ENCODE measurements at regions not wholly inside any gene's neighbourhood (a gene's known extent, or its start where the extent isn't known, plus 50 kb on each side); places are given as distances from the start of the nearest gene placed in this dataset.

DNA sequence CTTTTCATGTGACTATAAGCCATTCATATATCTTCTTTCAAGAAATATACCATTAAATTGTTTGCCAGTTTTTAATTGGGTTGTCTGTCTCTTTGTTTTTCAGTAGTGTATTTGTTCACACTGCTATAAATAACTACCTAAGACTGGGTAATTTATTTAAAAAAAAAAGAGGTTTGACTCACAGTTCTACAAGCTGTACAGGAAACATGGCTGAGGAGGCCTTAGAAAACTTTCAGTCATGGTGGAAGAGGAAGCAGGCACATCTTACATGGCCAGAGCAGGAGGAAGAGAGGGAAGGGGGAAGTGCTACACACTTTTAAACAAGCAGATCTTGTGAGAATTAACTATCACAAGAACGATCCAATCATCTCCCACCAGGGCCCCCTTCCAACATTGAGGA is 255.3 kb downstream of the EPM2A start:
- TF ChIP-seq, protein P1, sequence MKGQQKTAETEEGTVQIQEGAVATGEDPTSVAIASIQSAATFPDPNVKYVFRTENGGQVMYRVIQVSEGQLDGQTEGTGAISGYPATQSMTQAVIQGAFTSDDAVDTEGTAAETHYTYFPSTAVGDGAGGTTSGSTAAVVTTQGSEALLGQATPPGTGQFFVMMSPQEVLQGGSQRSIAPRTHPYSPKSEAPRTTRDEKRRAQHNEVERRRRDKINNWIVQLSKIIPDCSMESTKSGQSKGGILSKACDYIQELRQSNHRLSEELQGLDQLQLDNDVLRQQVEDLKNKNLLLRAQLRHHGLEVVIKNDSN (IDR thresholded peaks at IDR 0.05): no peak
- TF ChIP-seq TAF1 (IDR thresholded peaks at IDR 0.05; ENCODE audit: low read depth): no peak
- TF ChIP-seq YY1 (IDR thresholded peaks at IDR 0.05; ENCODE audit: low read depth): no peak
- no peak for TF ChIP-seq EP300 (IDR thresholded peaks at IDR 0.05; ENCODE audit: borderline replicate concordance)

DNA sequence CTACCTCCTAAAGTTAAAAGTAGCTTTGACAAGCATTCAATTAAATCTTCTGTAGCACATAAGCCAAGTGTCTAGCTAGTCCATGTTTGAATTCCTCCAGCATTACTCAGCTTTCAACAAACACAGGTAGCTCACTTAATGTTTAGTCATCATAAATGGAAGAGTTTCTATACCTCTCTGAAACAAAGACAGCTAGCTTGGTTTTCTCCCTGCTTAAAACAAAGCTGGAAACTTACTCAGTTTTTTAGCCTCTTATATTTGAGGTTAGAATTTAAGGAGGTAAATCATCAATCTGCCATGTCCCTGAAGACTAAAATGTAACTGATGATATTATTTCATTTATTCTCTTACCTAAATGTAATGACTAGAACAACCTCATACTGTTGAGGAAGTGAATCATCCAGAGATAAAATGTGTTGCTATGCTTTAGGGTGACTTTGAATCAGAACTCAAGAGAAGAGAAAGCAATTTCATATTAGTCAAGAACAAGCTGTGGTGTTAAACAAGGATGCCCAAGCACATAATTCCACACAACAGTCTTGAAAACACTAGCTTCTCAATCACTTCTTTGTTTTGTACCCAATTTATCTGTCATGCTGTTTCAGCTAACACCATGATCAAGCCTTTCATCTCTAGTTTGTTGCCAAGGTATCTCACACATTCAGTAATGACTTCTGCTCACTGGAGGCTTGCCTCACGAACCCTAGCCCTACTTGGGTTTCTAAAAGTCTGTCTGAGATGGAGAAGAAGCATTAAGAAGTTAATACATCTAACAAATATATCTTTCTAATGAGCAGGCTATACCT is 251.9 kb downstream of the EPM2A start:
- TF ChIP-seq TEAD4 (IDR thresholded peaks at IDR 0.05): peak; percentile 39; the same call in 1 of the 2 replicates
- TF ChIP-seq EP300 (IDR thresholded peaks at IDR 0.05; ENCODE audit: borderline replicate concordance): no peak

DNA sequence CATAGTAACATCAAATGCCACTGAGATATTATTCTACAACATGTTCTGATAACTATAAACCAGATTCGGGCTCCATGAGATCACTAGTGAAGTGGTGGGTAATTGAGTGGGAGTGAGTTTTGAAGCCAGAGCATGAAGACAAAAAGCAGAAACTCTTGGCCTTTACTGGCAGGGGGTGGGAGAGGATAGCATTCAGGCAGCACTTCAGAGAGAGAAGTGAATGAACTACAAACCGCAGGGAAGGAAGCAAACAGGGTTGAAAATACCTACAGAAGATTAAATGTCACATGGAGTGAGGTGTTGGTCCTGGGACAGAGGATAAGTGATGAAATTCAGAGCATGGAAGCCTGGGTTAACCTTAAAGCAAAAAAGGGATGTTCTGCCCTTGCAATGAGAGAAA is 250.0 kb downstream of the EPM2A start:
- no peak for TF ChIP-seq CEBPB (IDR thresholded peaks at IDR 0.05)
- no peak for TF ChIP-seq EP300 (IDR thresholded peaks at IDR 0.05; ENCODE audit: borderline replicate concordance)
- no peak for TF ChIP-seq RAD21 (IDR thresholded peaks at IDR 0.05; ENCODE audit: low read depth)
- TF ChIP-seq ZBTB7A (IDR thresholded peaks at IDR 0.05; ENCODE audit: low read depth): no peak
- TF ChIP-seq, protein P2, sequence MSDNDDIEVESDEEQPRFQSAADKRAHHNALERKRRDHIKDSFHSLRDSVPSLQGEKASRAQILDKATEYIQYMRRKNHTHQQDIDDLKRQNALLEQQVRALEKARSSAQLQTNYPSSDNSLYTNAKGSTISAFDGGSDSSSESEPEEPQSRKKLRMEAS (IDR thresholded peaks at IDR 0.05): no peak
- no peak for TF ChIP-seq TEAD4 (IDR thresholded peaks at IDR 0.05)
- TF ChIP-seq CREB1 (IDR thresholded peaks at IDR 0.05; ENCODE audit: low read depth): no peak
- TF ChIP-seq FOXM1 (IDR thresholded peaks at IDR 0.05; ENCODE audit: borderline replicate concordance, low read depth): no peak
- TF ChIP-seq, protein P3, sequence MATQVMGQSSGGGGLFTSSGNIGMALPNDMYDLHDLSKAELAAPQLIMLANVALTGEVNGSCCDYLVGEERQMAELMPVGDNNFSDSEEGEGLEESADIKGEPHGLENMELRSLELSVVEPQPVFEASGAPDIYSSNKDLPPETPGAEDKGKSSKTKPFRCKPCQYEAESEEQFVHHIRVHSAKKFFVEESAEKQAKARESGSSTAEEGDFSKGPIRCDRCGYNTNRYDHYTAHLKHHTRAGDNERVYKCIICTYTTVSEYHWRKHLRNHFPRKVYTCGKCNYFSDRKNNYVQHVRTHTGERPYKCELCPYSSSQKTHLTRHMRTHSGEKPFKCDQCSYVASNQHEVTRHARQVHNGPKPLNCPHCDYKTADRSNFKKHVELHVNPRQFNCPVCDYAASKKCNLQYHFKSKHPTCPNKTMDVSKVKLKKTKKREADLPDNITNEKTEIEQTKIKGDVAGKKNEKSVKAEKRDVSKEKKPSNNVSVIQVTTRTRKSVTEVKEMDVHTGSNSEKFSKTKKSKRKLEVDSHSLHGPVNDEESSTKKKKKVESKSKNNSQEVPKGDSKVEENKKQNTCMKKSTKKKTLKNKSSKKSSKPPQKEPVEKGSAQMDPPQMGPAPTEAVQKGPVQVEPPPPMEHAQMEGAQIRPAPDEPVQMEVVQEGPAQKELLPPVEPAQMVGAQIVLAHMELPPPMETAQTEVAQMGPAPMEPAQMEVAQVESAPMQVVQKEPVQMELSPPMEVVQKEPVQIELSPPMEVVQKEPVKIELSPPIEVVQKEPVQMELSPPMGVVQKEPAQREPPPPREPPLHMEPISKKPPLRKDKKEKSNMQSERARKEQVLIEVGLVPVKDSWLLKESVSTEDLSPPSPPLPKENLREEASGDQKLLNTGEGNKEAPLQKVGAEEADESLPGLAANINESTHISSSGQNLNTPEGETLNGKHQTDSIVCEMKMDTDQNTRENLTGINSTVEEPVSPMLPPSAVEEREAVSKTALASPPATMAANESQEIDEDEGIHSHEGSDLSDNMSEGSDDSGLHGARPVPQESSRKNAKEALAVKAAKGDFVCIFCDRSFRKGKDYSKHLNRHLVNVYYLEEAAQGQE (IDR thresholded peaks at IDR 0.05; ENCODE audit: low read depth): no peak
- no peak for TF ChIP-seq NFIC (IDR thresholded peaks at IDR 0.05)
- TF ChIP-seq, protein P1 (IDR thresholded peaks at IDR 0.05): no peak
- no peak for TF ChIP-seq EGR1 (IDR thresholded peaks at IDR 0.05)
- TF ChIP-seq TCF12 (IDR thresholded peaks at IDR 0.05; ENCODE audit: low read depth): no peak

DNA sequence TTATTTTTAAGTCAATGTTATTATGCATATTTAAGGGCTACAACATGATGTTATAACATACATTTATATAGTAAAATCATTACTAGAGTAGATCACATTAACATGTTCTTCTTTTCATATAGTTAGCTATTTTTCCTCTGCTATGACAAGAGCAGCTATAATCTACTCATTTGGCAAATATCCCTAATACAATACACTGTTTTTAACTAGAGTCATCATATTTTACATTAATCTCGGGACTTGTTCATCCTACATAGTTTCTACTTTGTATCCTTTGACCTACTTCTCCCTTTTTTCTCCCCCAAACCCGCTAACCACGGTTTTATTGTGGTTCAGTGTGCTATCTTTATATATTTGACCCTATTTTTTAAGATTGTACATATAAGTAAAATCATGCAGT is 249.0 kb downstream of the EPM2A start:
- TF ChIP-seq CEBPB (IDR thresholded peaks at IDR 0.05) (no peak), ZBTB7A (IDR thresholded peaks at IDR 0.05; ENCODE audit: low read depth) (no peak), EP300 (IDR thresholded peaks at IDR 0.05; ENCODE audit: borderline replicate concordance) (no peak), YY1 (IDR thresholded peaks at IDR 0.05; ENCODE audit: low read depth) (no peak), TEAD4 (IDR thresholded peaks at IDR 0.05) (no peak), RAD21 (IDR thresholded peaks at IDR 0.05; ENCODE audit: low read depth) (no peak), TAF1 (IDR thresholded peaks at IDR 0.05; ENCODE audit: low read depth) (no peak), NFIC (IDR thresholded peaks at IDR 0.05) (no peak), TCF12 (IDR thresholded peaks at IDR 0.05; ENCODE audit: low read depth) (no peak)
- TF ChIP-seq, protein P3 (IDR thresholded peaks at IDR 0.05; ENCODE audit: low read depth): no peak
- TF ChIP-seq, protein P1 (IDR thresholded peaks at IDR 0.05): no peak
- TF ChIP-seq, protein P2 (IDR thresholded peaks at IDR 0.05): no peak

DNA sequence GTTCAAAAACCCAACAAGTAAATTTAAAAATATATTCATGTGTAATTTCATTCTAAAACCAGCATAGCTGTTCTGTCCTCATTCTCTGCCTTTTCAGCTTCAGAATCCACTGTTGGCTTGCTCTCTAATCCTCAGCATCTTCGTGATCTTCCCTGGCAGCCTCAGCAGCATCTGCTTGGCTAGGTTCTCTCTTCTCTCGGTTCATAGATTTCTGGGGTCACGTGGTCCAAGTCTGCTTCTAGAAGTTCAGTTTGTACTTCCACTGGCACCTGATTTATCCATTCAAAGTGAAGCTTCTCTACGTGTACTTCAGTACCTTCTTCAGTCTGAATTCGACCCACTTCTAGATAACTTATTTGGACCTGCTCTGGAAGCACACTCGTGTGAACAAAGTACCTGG is 245.7 kb downstream of the EPM2A start:
- TF ChIP-seq CEBPB (IDR thresholded peaks at IDR 0.05) (no peak), NFIC (IDR thresholded peaks at IDR 0.05) (no peak), TCF12 (IDR thresholded peaks at IDR 0.05; ENCODE audit: low read depth) (no peak), TEAD4 (IDR thresholded peaks at IDR 0.05) (no peak), YY1 (IDR thresholded peaks at IDR 0.05; ENCODE audit: low read depth) (no peak), ZBTB7A (IDR thresholded peaks at IDR 0.05; ENCODE audit: low read depth) (no peak), EP300 (IDR thresholded peaks at IDR 0.05; ENCODE audit: borderline replicate concordance) (no peak), FOXM1 (IDR thresholded peaks at IDR 0.05; ENCODE audit: borderline replicate concordance, low read depth) (no peak), CREB1 (IDR thresholded peaks at IDR 0.05; ENCODE audit: low read depth) (no peak), RAD21 (IDR thresholded peaks at IDR 0.05; ENCODE audit: low read depth) (no peak), EGR1 (IDR thresholded peaks at IDR 0.05) (no peak), TAF1 (IDR thresholded peaks at IDR 0.05; ENCODE audit: low read depth) (no peak)
- TF ChIP-seq, protein P2 (IDR thresholded peaks at IDR 0.05): no peak
- TF ChIP-seq, protein P3 (IDR thresholded peaks at IDR 0.05; ENCODE audit: low read depth): no peak
- TF ChIP-seq, protein P1 (IDR thresholded peaks at IDR 0.05): no peak
